ENCODE measurements at regions not wholly inside any gene's neighbourhood (a gene's known extent, or its start where the extent isn't known, plus 50 kb on each side); places are given as distances from the start of the nearest gene placed in this dataset.
"Not testable (repeated sequence)": the region's sequence is repeated elsewhere in the genome, so short reads cannot be mapped to it uniquely, and the experiment has no call there.

GRCh38 chr5:142259758-142260157, 65.1 kb downstream of the SPRY4 start:
- intact Hi-C loops (cut with micrococcal nuclease) = no loop called here

- intact Hi-C loops (cut with micrococcal nuclease) = no loop called here
Observed at GRCh38 chr5:142255831-142256230, 69.0 kb downstream of the SPRY4 start.

- intact Hi-C loops (cut with micrococcal nuclease) = no loop called here
Observed at GRCh38 chr5:142254431-142254830, 70.4 kb downstream of the SPRY4 start.

GRCh38 chr5:142253938-142254337, 70.9 kb downstream of the SPRY4 start:
- intact Hi-C loops (cut with micrococcal nuclease) = no loop called here

- intact Hi-C loops (cut with micrococcal nuclease) = no loop called here
Observed at GRCh38 chr5:142250119-142250518, 74.7 kb downstream of the SPRY4 start.

GRCh38 chr5:142248853-142249462, 75.9 kb downstream of the SPRY4 start:
- intact Hi-C loops (cut with micrococcal nuclease) = no loop called here

- intact Hi-C loops (cut with micrococcal nuclease) = no loop called here
Observed at GRCh38 chr5:142246258-142246657, 78.6 kb downstream of the SPRY4 start.

- intact Hi-C loops (cut with micrococcal nuclease) = no loop called here
Observed at GRCh38 chr5:142245786-142246185, 79.0 kb downstream of the SPRY4 start.

GRCh38 chr5:142244440-142244839, 80.4 kb downstream of the SPRY4 start:
- intact Hi-C loops (cut with micrococcal nuclease) = no loop called here

- intact Hi-C loops (cut with micrococcal nuclease) = no loop called here
Observed at GRCh38 chr5:142242272-142242671, 82.5 kb downstream of the SPRY4 start.

- intact Hi-C loops (cut with micrococcal nuclease) = no loop called here
Observed at GRCh38 chr5:142239394-142240159, 85.2 kb downstream of the SPRY4 start.

- intact Hi-C loops (cut with micrococcal nuclease) = no loop called here
Observed at GRCh38 chr5:142237707-142238106, 87.1 kb downstream of the SPRY4 start.

GRCh38 chr5:142236673-142237290, 88.0 kb downstream of the SPRY4 start:
- intact Hi-C loops (cut with micrococcal nuclease) = not testable (repeated sequence)

- intact Hi-C loops (cut with micrococcal nuclease) = no loop called here
Observed at GRCh38 chr5:142235870-142236672, 88.8 kb downstream of the SPRY4 start.

- intact Hi-C loops (cut with micrococcal nuclease) = no loop called here
Observed at GRCh38 chr5:142235050-142235797, 89.6 kb downstream of the SPRY4 start.

GRCh38 chr5:142233083-142234032, 91.5 kb downstream of the SPRY4 start:
- intact Hi-C loops (cut with micrococcal nuclease) = no loop called here

- intact Hi-C loops (cut with micrococcal nuclease) = not testable (repeated sequence)
Observed at GRCh38 chr5:142230949-142231348, 93.9 kb downstream of the SPRY4 start.

GRCh38 chr5:142225141-142225540, 99.7 kb downstream of the SPRY4 start:
- intact Hi-C loops (cut with micrococcal nuclease) = no loop called here

GRCh38 chr5:142222866-142223558, 101.8 kb downstream of the SPRY4 start:
- intact Hi-C loops (cut with micrococcal nuclease) = loop anchor here (1.0 to 5.0 kb wide), 8 partner anchors 70 to 586 kb away; partner anchors contain the start of gene SPRY4

Measured in T-helper 1 cell treated with Interleukin-12 subunit alpha and Interleukin-12 subunit beta and Interleukin-4 antibody, amounts not matched to agents 30 ng/mL and 1 ng/mL, for 36 hours (primary cell).